OCI-LY1 (cell line): ENCODE measurements at regions not wholly inside any gene's neighbourhood (a gene's known extent, or its start where the extent isn't known, plus 50 kb on each side); places are given as distances from the start of the nearest gene placed in this dataset.

Experiments used
- H2AFZ ChIP-seq: fragments of 200-600 bp; sonication (generic), shearing (Covaris generic); 2 replicates; pipeline ENCODE4 v1.6.0; 2014; ENCODE audit warnings: antibody characterized with exemption, mild to moderate bottlenecking, low read length
- H3F3A ChIP-seq: fragments of 200-600 bp; sonication (generic), shearing (Covaris generic); 2 replicates; pipeline ENCODE4 v1.6.0; 2014; ENCODE audit warnings: mild to moderate bottlenecking, antibody characterized with exemption, low read length, moderate library complexity; ENCODE audit not compliant: insufficient read depth
- H3K27ac ChIP-seq: fragments of 200-600 bp; sonication (generic); 2 replicates; pipeline ENCODE4 v1.5.1; 2014; ENCODE audit warnings: low read length, mixed run types, mild to moderate bottlenecking, low read depth; ENCODE audit not compliant: poor library complexity, severe bottlenecking
- H3K27me3 ChIP-seq: fragments of 200-600 bp; sonication (generic); 2 replicates; pipeline ENCODE4 v1.6.0; 2014; ENCODE audit warnings: antibody characterized with exemption, mild to moderate bottlenecking, low read length, moderate library complexity; ENCODE audit not compliant: insufficient read depth
- H3K36me3 ChIP-seq: fragments of 200-600 bp; sonication (generic); 2 replicates; pipeline ENCODE4 v1.6.1; 2014; ENCODE audit warnings: mild to moderate bottlenecking, antibody characterized with exemption, low read length, moderate library complexity, mixed read lengths; ENCODE audit not compliant: insufficient read depth
- H3K4me1 ChIP-seq: fragments of 200-600 bp; sonication (generic); 2 replicates; pipeline ENCODE4 v1.5.1; 2014; ENCODE audit warnings: mild to moderate bottlenecking, low read length, moderate library complexity; ENCODE audit not compliant: insufficient read depth, severe bottlenecking
- H3K4me2 ChIP-seq: fragments of 200-600 bp; sonication (generic), shearing (Covaris generic); 2 replicates; pipeline ENCODE4 v1.6.1; 2014; ENCODE audit warnings: low read length
- H3K4me3 ChIP-seq: fragments of 200-600 bp; sonication (generic); 2 replicates; pipeline ENCODE4 v1.5.1; 2014; ENCODE audit warnings: low read length, low read depth, mild to moderate bottlenecking, mixed read lengths; ENCODE audit not compliant: poor library complexity, severe bottlenecking
- H3K79me2 ChIP-seq: fragments of 200-600 bp; shearing (Covaris generic); 2 replicates; pipeline ENCODE4 v1.6.1; 2016; ENCODE audit warnings: mixed run types, low read length, mixed read lengths; ENCODE audit not compliant: insufficient read depth
- H3K9ac ChIP-seq: fragments of 200-600 bp; sonication (generic), shearing (Covaris generic); 2 replicates; pipeline ENCODE4 v1.6.1; 2014; ENCODE audit warnings: mild to moderate bottlenecking, low read length, mixed read lengths
- H3K9me2 ChIP-seq: fragments of 200-600 bp; sonication (generic), shearing (Covaris generic); 2 replicates; pipeline ENCODE4 v1.6.1; 2014; ENCODE audit warnings: low read depth, mild to moderate bottlenecking, low read length, mixed read lengths
- H3K9me3 ChIP-seq: fragments of 200-600 bp; shearing (Covaris generic); 2 replicates; pipeline ENCODE4 v1.6.1; 2014; ENCODE audit warnings: low read length, mixed read lengths
- H4K20me1 ChIP-seq: fragments of 200-600 bp; sonication (generic), shearing (Covaris generic); 2 replicates; pipeline ENCODE4 v1.6.0; 2016; ENCODE audit warnings: mild to moderate bottlenecking, low read length; ENCODE audit not compliant: insufficient read depth
- CTCF ChIP-seq: fragments of 200-600 bp; sonication (generic), shearing (Covaris generic); IDR thresholded peaks from 2 replicates; pipeline ENCODE4 v1.5.1; 2017; ENCODE audit warnings: mild to moderate bottlenecking, antibody characterized with exemption, low read length, moderate library complexity, mixed read lengths
- EZH2 ChIP-seq: fragments of 200-600 bp; sonication (generic), shearing (Covaris generic); IDR thresholded peaks from 2 replicates; pipeline ENCODE4 v1.8.0; 2017; ENCODE audit warnings: borderline replicate concordance, mixed run types, mild to moderate bottlenecking, antibody characterized with exemption, low read length, moderate library complexity, mixed read lengths

DNA sequence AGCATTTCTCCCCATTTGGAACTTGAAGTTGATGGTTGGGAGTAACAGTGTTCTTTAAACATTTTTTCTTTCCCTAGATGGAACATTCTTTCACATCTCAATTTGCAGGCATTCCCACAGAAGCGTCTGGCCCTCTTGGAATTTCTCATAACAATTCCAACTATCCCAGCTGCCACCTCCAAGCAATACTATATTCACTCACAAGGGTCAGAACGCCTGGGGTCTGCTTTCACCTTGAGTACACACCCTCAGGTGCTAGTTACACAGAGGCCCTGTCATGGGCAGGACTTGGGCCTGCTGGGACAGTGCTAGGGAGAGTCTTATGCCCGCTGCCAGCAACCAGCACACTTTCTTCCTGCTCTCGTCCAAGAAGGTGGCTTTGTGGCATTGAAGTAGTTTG, 136.5 kb downstream of the JCAD start:
- no peak overlapping the region for H3K9ac ChIP-seq
- no peak overlapping the region for H3K27ac ChIP-seq
- no peak overlapping the region for H3K4me3 ChIP-seq
- H3F3A ChIP-seq = no peaks in the 10 kb centered on the region
- H4K20me1 ChIP-seq = no peaks in the 10 kb centered on the region
- H3K27me3 ChIP-seq = no peaks in the 10 kb centered on the region
- no peak overlapping the region for H2AFZ ChIP-seq
- no peaks in the 10 kb centered on the region for H3K36me3 ChIP-seq
- H3K9me3 ChIP-seq = no peaks in the 10 kb centered on the region
- H3K79me2 ChIP-seq = no peaks in the 10 kb centered on the region
- no peaks in the 10 kb centered on the region for H3K9me2 ChIP-seq
- TF ChIP-seq CTCF (no peak), EZH2 (no peak)
- H3K4me2 ChIP-seq = no peak overlapping the region
- H3K4me1 ChIP-seq = no peaks in the 10 kb centered on the region

DNA sequence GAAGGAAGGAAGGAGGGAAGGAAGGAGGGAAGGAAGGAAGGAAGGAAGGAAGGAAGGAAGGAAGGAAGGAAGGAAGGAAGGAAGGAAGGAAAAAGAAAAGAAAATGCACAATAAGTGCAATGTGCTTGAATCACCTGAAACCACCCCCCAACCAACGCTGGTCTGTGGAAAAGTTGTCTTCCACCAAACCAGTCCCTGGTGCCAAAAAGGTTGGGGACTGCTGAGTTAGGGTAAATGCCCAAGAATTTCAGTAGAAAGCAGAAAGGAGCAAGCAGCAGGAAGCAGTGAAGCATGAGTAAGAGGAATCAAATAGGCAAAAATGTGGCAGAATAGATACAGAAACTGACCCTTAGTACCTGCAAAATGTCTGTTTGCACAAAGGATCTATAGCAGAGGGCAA, 137.2 kb downstream of the JCAD start:
- no peak overlapping the region for H3K4me2 ChIP-seq
- H3K36me3 ChIP-seq = no peaks in the 10 kb centered on the region
- no peaks in the 10 kb centered on the region for H3K27me3 ChIP-seq
- no peaks in the 10 kb centered on the region for H3K9me3 ChIP-seq
- H3K79me2 ChIP-seq = no peaks in the 10 kb centered on the region
- TF ChIP-seq CTCF (no peak), EZH2 (no peak)
- H3K9ac ChIP-seq = no peak overlapping the region
- no peak overlapping the region for H2AFZ ChIP-seq
- no peaks in the 10 kb centered on the region for H3F3A ChIP-seq
- no peak overlapping the region for H3K4me3 ChIP-seq
- H3K4me1 ChIP-seq = no peaks in the 10 kb centered on the region
- H3K27ac ChIP-seq = no peak overlapping the region
- H3K9me2 ChIP-seq = no peaks in the 10 kb centered on the region
- no peaks in the 10 kb centered on the region for H4K20me1 ChIP-seq

- H3K9ac ChIP-seq = no peak overlapping the region
- H3K4me2 ChIP-seq = no peak overlapping the region
- no peak for TF ChIP-seq CTCF
- no peaks in the 10 kb centered on the region for H3K9me2 ChIP-seq
- H2AFZ ChIP-seq = no peak overlapping the region
- no peaks in the 10 kb centered on the region for H3K27me3 ChIP-seq
- H3K4me1 ChIP-seq = no peaks in the 10 kb centered on the region
- no peaks in the 10 kb centered on the region for H3F3A ChIP-seq
- H3K27ac ChIP-seq = no peak overlapping the region
- no peaks in the 10 kb centered on the region for H3K9me3 ChIP-seq
- H3K79me2 ChIP-seq = no peaks in the 10 kb centered on the region
- no peaks in the 10 kb centered on the region for H4K20me1 ChIP-seq
- no peaks in the 10 kb centered on the region for H3K36me3 ChIP-seq
- no peak overlapping the region for H3K4me3 ChIP-seq
These were observed 138.3 kb downstream of the JCAD start for GRCh38 chr10:29921071-29921446.
